OCI-LY7 (cell line): ENCODE measurements at regions not wholly inside any gene's neighbourhood (a gene's known extent, or its start where the extent isn't known, plus 50 kb on each side); places are given as distances from the start of the nearest gene placed in this dataset.

Experiments
- BruUV-seq: library from RNA; stranded (reverse); fragments of 400-500 nt; replicated peaks from 2 replicates; lab custom pipeline; 2021; lab: Mats Ljungman, UMichigan
- CTCF ChIA-PET: fragments of 300-600 bp; sonication (Branson Sonifier 250); formaldehyde crosslinking; loops from one replicate; lab custom pipeline; 2022; ENCODE audit warnings: antibody characterized with exemption; ENCODE audit not compliant: unreplicated experiment; lab: Charles Lee
- POLR2A ChIA-PET: fragments of 300-600 bp; sonication (Branson Sonifier 250); formaldehyde crosslinking; loops from one replicate; lab custom pipeline; 2022; ENCODE audit warnings: antibody characterized with exemption; lab: Charles Lee
- DNase-seq: peaks from one replicate; pipeline ENCODE4 v3.0.0-alpha.2; 2015; ENCODE audit warnings: low spot score
- H2AFZ ChIP-seq: fragments of 200-600 bp; sonication (generic), shearing (Covaris generic); 2 replicates; pipeline ENCODE4 v1.6.1; 2014; ENCODE audit warnings: mild to moderate bottlenecking, antibody characterized with exemption, low read length, moderate library complexity
- H3K27ac ChIP-seq: fragments of 200-600 bp; sonication (generic); 2 replicates; pipeline ENCODE4 v1.5.1; 2014; ENCODE audit warnings: mixed run types, low read depth, mild to moderate bottlenecking, moderate library complexity, low read length, inconsistent platforms; ENCODE audit not compliant: poor library complexity, severe bottlenecking
- H3K36me3 ChIP-seq: fragments of 200-600 bp; sonication (generic); 2 replicates; pipeline ENCODE4 v1.6.1; 2014; ENCODE audit warnings: mild to moderate bottlenecking, antibody characterized with exemption, low read length, moderate library complexity, mixed read lengths; ENCODE audit not compliant: insufficient read depth
- H3K4me1 ChIP-seq: fragments of 200-600 bp; sonication (generic); 2 replicates; pipeline ENCODE4 v1.5.1; 2014; ENCODE audit warnings: mild to moderate bottlenecking, low read length; ENCODE audit not compliant: insufficient read depth, poor library complexity, severe bottlenecking
- H3K4me2 ChIP-seq: fragments of 200-600 bp; sonication (generic); 2 replicates; pipeline ENCODE4 v1.6.1; 2014; ENCODE audit warnings: mild to moderate bottlenecking, low read length
- H3K4me3 ChIP-seq: fragments of 200-600 bp; sonication (generic); 2 replicates; pipeline ENCODE4 v1.5.1; 2014; ENCODE audit warnings: mild to moderate bottlenecking, low read depth, low read length; ENCODE audit not compliant: poor library complexity, severe bottlenecking
- H3K79me2 ChIP-seq: fragments of 200-600 bp; sonication (generic); 2 replicates; pipeline ENCODE4 v1.6.1; 2016; ENCODE audit warnings: low read depth, mild to moderate bottlenecking, low read length, moderate library complexity, mixed read lengths; ENCODE audit not compliant: insufficient read depth
- H3K9me2 ChIP-seq: fragments of 200-600 bp; sonication (generic); 2 replicates; pipeline ENCODE4 v1.6.1; 2016; ENCODE audit warnings: mild to moderate bottlenecking, low read length, mixed read lengths; ENCODE audit not compliant: insufficient read depth
- H3K9me3 ChIP-seq: fragments of 200-600 bp; sonication (generic); 2 replicates; pipeline ENCODE4 v1.6.1; 2014; ENCODE audit warnings: mild to moderate bottlenecking, mixed run types, low read length, mixed read lengths
- H4K20me1 ChIP-seq: fragments of 200-600 bp; sonication (generic); 2 replicates; pipeline ENCODE4 v1.6.1; 2014; ENCODE audit warnings: mild to moderate bottlenecking, antibody characterized with exemption, low read length, moderate library complexity, mixed read lengths; ENCODE audit not compliant: insufficient read depth
- CTCF ChIP-seq: fragments of 200-600 bp; sonication (generic); conservative IDR thresholded peaks from 2 replicates; pipeline ENCODE4 v1.5.1; 2014; ENCODE audit warnings: mild to moderate bottlenecking, antibody characterized with exemption, low read length, moderate library complexity, mixed read lengths
- EZH2phosphoT487 ChIP-seq: fragments of 200-600 bp; sonication (generic); IDR thresholded peaks from 2 replicates; pipeline ENCODE4 v1.6.1; 2018; ENCODE audit warnings: low read depth, borderline replicate concordance, mild to moderate bottlenecking, mixed run types, antibody characterized with exemption, low read length, moderate library complexity, mixed read lengths
- intact Hi-C: fragments of 100-400 bp; cut with micrococcal nuclease; formaldehyde crosslinking; loops from one replicate; pipeline ENCODE4 v1.10.0; 2022; ENCODE audit not compliant: unreplicated experiment

GRCh38 chrX:146363919-146364318 is 445.7 kb upstream of the CXorf51B start:
- H2AFZ ChIP-seq, result no peak overlapping the region
- H3K27ac ChIP-seq, result no peak overlapping the region
- H4K20me1 ChIP-seq, result no peaks in the 10 kb centered on the region
- no peak for DNase-seq
- ChIA-PET CTCF (no interaction called here), POLR2A (interaction anchor here (0.6 to 0.7 kb wide), 2 partner anchors 272 to 287 kb away, joined by 3 to 5 read pairs; no protein-coding TSS in a partner anchor)
- H3K4me1 ChIP-seq, result no peaks in the 10 kb centered on the region
- H3K9me3 ChIP-seq, result no peaks in the 10 kb centered on the region
- no peaks in the 10 kb centered on the region for H3K9me2 ChIP-seq
- no peak overlapping the region for H3K4me3 ChIP-seq
- no peak overlapping the region for H3K4me2 ChIP-seq
- H3K36me3 ChIP-seq, result no peaks in the 10 kb centered on the region
- intact Hi-C loops, result no loop called here
- no peak for TF ChIP-seq CTCF
- no peak for TF ChIP-seq EZH2phosphoT487
- BruUV-seq, result no TSS peak
- no peaks in the 10 kb centered on the region for H3K79me2 ChIP-seq

- no peak overlapping the region for H3K27ac ChIP-seq
- no peaks in the 10 kb centered on the region for H3K36me3 ChIP-seq
- TF ChIP-seq EZH2phosphoT487 (no peak), CTCF (no peak)
- POLR2A ChIA-PET, result no interaction called here
- intact Hi-C loops, result no loop called here
- H2AFZ ChIP-seq, result no peak overlapping the region
- BruUV-seq, result no TSS peak
- no peaks in the 10 kb centered on the region for H4K20me1 ChIP-seq
- no peaks in the 10 kb centered on the region for H3K9me2 ChIP-seq
- no peak for DNase-seq
- H3K4me2 ChIP-seq, result no peak overlapping the region
- H3K4me3 ChIP-seq, result no peak overlapping the region
- CTCF ChIA-PET, result no interaction called here
- no peaks in the 10 kb centered on the region for H3K79me2 ChIP-seq
- no peaks in the 10 kb centered on the region for H3K4me1 ChIP-seq
- no peaks in the 10 kb centered on the region for H3K9me3 ChIP-seq
These were observed 424.0 kb upstream of the CXorf51B start for GRCh38 chrX:146385529-146385928.

DNA sequence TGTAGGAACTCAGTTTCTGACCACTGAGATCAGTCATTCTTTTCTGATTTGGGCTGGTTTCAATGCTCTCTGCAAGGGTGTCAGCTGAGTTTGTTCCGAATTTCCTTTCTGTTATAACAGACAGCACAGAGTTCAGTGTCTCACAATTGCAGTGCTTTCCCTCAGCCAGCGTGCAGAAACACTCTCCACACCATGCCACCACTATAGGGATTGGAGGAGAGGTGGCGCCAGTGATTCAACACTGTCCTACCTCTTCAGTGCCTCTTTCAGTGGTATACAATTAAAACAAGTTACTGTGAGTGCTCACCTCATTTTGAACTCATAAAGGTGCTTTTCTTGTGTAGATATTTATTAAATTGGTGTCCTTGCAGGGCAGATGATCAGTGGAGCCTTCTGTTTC is 413.2 kb upstream of the CXorf51B start:
- ChIA-PET POLR2A (no interaction called here), CTCF (no interaction called here)
- H3K27ac ChIP-seq, result no peak overlapping the region
- H3K4me3 ChIP-seq, result no peak overlapping the region
- no peak overlapping the region for H2AFZ ChIP-seq
- TF ChIP-seq EZH2phosphoT487 (no peak), CTCF (no peak)
- no peaks in the 10 kb centered on the region for H3K4me1 ChIP-seq
- no peak for DNase-seq
- intact Hi-C loops, result no loop called here
- H3K9me3 ChIP-seq, result no peaks in the 10 kb centered on the region
- no TSS peak for BruUV-seq
- H4K20me1 ChIP-seq, result no peaks in the 10 kb centered on the region
- no peak overlapping the region for H3K4me2 ChIP-seq
- no peaks in the 10 kb centered on the region for H3K36me3 ChIP-seq
- no peaks in the 10 kb centered on the region for H3K9me2 ChIP-seq
- H3K79me2 ChIP-seq, result no peaks in the 10 kb centered on the region
